Daoy (cell line): ENCODE measurements at regions not wholly inside any gene's neighbourhood (a gene's known extent, or its start where the extent isn't known, plus 50 kb on each side); places are given as distances from the start of the nearest gene placed in this dataset.

Experiments used
- DNase-seq: peaks from one replicate; pipeline ENCODE4 v3.0.0-alpha.2; 2015; ENCODE audit warnings: low read depth

- no peak for DNase-seq
Measured at GRCh38 chr4:28636971-28637370, 1776.3 kb downstream of the STIM2 start.

- DNase-seq: no peak
Measured at GRCh38 chr4:28639747-28640146, 1779.1 kb downstream of the STIM2 start.

GRCh38 chr4:28654618-28655017, 1794.0 kb downstream of the STIM2 start:
- no peak for DNase-seq

GRCh38 chr4:28665306-28665705, 1804.7 kb downstream of the STIM2 start:
- no peak for DNase-seq

DNA sequence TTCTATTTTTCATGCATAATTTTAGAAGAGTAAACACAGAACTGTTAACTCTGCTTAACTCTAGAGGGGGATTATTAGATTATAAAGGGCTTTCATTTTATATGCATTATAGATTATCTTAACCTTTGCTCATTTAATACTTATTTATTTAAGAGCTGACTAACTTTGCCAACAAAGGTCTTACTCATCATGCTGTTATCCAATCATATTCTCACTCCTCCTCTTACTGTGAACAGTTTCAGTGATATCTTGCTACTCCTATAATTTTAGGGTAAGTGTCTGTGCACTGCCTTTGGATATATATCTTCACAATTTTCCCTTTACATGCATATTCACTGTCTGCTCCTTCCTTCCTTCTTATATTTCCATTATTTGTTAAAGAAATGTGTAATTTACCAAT, 1814.9 kb downstream of the STIM2 start:
- no peak for DNase-seq

- no peak for DNase-seq
Measured at GRCh38 chr4:28677808-28678207, 1817.2 kb downstream of the STIM2 start.

GRCh38 chr4:28682847-28683246, 1822.2 kb downstream of the STIM2 start:
- DNase-seq: no peak

- DNase-seq: no peak
Measured at GRCh38 chr4:28686618-28687017, 1826.0 kb downstream of the STIM2 start.

DNA sequence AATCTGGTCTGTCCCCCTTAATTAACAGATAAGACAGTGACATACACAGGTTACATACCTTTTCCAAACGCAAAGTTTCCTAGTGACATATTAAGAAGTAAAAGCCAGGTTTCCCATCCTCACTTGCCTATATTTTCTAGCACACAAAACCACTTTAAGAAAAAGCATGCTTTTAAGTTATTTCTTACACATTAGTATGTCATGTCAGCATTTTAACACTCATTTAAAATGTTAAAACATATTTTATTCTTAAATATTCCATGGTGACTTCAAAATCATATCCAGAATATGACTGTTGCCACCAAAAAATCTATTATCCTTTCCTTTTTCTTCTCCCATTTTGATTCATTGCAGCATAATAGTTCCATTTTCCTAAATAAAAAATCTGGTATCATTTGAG, 1830.2 kb downstream of the STIM2 start:
- no peak for DNase-seq

DNA sequence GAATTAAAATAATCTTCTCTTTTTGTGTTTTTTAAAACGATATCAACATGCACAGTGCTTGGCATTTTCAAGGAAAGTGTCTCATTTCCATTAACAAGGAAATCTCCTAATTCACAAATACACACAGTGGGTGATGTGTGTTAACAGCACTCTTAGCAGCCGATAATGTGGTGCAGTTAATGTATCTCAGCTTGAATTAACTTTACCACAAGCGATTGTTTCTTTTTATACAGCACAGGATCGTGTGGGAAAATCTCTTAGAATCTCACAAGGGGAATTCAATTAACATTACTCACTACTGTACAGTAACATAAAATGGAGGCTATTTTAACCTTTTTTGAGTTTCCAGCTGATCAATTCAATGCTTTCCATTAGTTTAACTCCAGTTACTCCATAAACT, 1841.9 kb downstream of the STIM2 start:
- no peak for DNase-seq

- DNase-seq: no peak
Measured at GRCh38 chr4:28709891-28710290, 1849.2 kb downstream of the STIM2 start.

GRCh38 chr4:28723371-28723770, 1862.7 kb downstream of the STIM2 start:
- DNase-seq: no peak

GRCh38 chr4:28724239-28724638, 1863.6 kb downstream of the STIM2 start:
- no peak for DNase-seq

DNA sequence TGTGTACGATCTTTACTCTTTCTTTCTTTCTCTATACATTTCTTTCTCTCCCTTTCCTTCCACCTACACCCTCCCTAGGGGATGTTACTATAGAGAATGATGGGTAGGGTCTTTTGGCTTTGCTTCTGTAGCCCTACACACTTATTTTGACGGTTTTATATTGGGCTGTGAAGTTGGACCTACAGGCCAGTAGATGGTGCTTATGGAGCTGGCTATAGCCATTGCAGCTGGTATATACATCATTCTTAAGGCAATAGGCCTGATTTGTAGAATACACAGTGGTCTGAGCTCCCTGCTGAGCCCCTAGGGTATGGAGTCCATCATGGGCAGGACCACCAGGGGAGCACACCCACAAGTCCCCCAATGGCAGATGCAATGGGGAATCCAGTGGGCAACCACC, 1869.7 kb downstream of the STIM2 start:
- DNase-seq: no peak

DNA sequence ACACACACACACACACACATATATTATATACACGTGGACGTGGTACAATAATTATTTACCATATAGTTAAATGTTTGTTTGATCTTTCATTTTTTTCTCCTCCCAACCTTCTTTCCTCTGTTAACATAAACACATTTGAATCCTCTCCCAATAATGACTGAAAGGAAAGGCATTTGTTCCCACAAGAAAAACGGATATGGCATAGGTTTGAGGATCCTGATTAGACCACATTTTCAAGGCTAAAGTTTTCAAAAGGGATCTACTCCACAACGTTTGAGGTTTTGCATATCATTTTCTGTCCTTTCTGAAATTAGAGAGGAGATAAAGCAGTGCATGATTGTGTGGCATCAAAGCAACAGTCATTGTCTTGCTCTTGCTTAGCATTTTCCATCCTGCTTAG, 1883.4 kb downstream of the STIM2 start:
- no peak for DNase-seq

GRCh38 chr4:28754376-28754775, 1893.7 kb downstream of the STIM2 start:
- DNase-seq: no peak

GRCh38 chr4:28755081-28755480, 1894.4 kb downstream of the STIM2 start:
- DNase-seq: no peak

GRCh38 chr4:28759064-28759463, 1898.4 kb downstream of the STIM2 start:
- DNase-seq: no peak

DNA sequence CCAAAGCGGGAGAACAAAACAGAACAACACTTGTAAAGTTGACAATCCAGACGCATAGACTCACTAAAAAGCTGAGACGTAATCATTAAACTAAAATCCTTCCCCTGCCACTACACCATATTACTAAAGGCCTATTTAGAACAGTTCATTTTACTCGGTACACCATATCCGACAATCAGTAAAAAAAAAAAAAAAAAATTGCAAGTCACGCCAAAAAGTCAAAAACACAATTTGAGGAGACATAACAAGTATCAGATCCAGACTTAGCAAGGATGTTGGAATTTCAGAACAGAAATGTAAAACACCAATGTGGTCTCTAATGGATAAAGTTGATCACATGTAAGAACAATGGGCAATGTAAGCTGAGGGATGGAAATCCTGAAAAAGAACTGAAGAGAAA, 1899.4 kb downstream of the STIM2 start:
- DNase-seq: no peak

DNA sequence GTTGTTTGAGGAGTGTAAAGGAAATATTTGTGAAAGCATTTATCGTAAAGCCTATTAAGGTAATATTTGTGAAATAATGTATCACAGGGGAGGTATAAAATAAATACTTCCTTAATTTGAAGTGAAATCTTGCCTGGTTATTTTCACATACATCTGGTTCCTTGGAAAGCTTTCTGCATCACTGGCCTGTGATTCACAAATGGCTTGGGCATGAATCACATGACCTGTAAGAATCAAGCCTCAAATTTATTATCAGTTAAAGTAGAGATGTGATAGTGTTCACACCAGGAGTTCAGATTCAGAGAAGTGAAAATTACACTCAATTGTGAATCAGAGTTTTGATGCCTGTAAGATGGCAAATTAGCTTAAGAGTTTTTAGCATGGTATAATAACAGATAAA, 1911.4 kb downstream of the STIM2 start:
- no peak for DNase-seq

DNA sequence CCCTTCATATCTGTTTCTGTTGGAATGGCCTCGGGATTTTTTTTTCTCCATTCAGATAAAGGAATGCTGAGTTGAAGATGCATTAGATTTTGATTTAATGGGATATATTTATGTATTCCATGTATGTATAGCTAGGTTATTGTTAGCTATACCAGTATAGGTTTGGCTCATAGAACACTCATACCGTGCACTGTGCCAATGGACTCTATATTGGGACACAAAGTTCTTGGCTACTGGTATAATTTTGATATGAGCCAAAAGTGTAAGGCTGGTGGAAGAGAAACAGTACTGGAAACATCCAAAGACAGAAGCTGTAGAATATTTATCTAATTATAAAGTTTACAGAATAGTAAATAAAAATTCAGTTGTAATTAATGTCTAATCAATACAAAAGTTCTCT, 1912.1 kb downstream of the STIM2 start:
- no peak for DNase-seq

- no peak for DNase-seq
Measured at GRCh38 chr4:28774344-28774743, 1913.7 kb downstream of the STIM2 start.

GRCh38 chr4:28776004-28776403, 1915.4 kb downstream of the STIM2 start:
- no peak for DNase-seq

DNA sequence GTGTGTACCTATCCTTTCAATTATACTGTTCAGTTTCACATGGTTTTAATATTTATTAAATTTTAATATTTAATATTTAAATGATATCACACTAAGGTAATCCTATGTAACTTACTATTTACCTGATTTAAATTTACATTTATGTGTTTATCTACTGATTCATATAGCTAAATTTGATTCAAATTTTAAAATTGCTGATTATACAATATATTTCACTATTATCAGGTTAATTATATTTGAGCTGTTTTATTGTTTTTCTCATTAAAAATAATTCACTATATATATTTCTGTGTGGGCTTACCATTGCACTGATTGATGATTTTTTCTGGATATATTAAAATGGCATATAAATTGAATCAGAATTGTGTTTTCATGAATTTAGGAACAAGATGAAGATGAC, 1923.5 kb downstream of the STIM2 start:
- DNase-seq: no peak

DNA sequence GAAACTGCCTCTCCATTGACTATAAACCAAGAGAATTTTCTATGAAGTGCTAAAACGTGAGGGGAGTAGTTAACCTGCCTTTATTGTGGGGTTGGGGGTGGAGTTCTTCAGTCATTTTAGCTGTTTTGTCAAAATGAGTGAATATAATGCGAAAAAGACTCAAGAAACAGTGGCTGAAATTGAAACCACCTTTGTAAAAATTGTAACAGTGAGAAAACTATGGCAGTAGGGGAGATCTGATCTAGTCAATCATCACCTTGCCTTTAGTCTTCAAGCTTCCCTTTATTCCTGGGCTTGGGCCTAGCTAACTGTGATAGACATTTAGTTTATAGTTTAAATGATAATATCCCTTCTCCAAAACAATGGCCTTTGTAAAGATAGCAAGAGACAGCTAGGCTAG, 1927.3 kb downstream of the STIM2 start:
- DNase-seq: no peak
